K562 (cell line): ENCODE measurements at regions not wholly inside any gene's neighbourhood (a gene's known extent, or its start where the extent isn't known, plus 50 kb on each side); places are given as distances from the start of the nearest gene placed in this dataset.

Experiments used
- ATAC-seq: fragments of 200-7000 bp; cut with Tn5 transposase; 3 replicates; pipeline ENCODE4 v1.9.1; 2020; ENCODE audit warnings: moderate library complexity
- BruUV-seq: library from RNA; stranded (reverse); fragments of 400-500 nt; replicated peaks from 2 replicates; lab custom pipeline; 2021; lab: Mats Ljungman, UMichigan
- CTCF ChIA-PET: fragments of 300-600 bp; formaldehyde crosslinking; extraction: SDS; loops from one replicate; lab custom pipeline; 2021; ENCODE audit warnings: low intra/inter-chr PET ratio; lab: Yijun Ruan, JAX
- POLR2A ChIA-PET: fragments of 300-600, 350-650 bp; sonication (Branson Sonifier 250); formaldehyde crosslinking; extraction: SDS; loops from one replicate; lab custom pipeline; 2021; ENCODE audit warnings: antibody characterized with exemption, inconsistent platforms; lab: Yijun Ruan, JAX
- DNase-seq, 4 experiments: peaks; one replicate each; pipeline versions ENCODE4 v3.0.0 to v3.0.0-alpha.2; 2011 to 2018; ENCODE audit warnings: low spot score in 3 of 4, mixed read lengths in 3 of 4; ENCODE audit errors: extremely low read depth in 1 of 4
- FAIRE-seq: peaks from 2 replicates; lab custom pipeline; 2011; peaks lifted over from hg19 to GRCh38; lab: Jason Lieb, UNC
- H2AFZ ChIP-seq: 2 replicates; pipeline ENCODE4 v1.6.0; 2011; ENCODE audit warnings: low read depth, low read length, control low read depth, inconsistent platforms
- H3K27ac ChIP-seq: fragments of 200-600 bp; 3 replicates; pipeline ENCODE4 v1.8.0; 2011; ENCODE audit warnings: low read depth, mild to moderate bottlenecking, control low read depth, inconsistent platforms, low read length, moderate library complexity, mixed read lengths; ENCODE audit errors: extremely low read depth
- H3K27me3 ChIP-seq, 2 experiments: fragments of 300-600 bp in 1 of 2; 2 replicates in 1 of 2; 3 replicates in 1 of 2; pipeline versions ENCODE4 v1.6.0 to v1.8.0; 2011; ENCODE audit warnings: inconsistent platforms in 2 of 2, low read length in 2 of 2, mild to moderate bottlenecking in 1 of 2, mixed read lengths in 1 of 2, moderate library complexity in 1 of 2; ENCODE audit not compliant: control insufficient read depth in 2 of 2, insufficient read depth in 2 of 2
- H3K36me3 ChIP-seq: fragments of 300-600 bp; 3 replicates; pipeline ENCODE4 v1.8.0; 2011; ENCODE audit warnings: mild to moderate bottlenecking, low read length, inconsistent platforms; ENCODE audit not compliant: control insufficient read depth, insufficient read depth
- H3K4me1 ChIP-seq, 2 experiments: fragments of 200-600 bp in 1 of 2; replicated peaks in 1 of 2; 2 replicates in 1 of 2; 3 replicates in 1 of 2; pipeline versions ENCODE4 v1.5.1 to v1.8.0; 2011; ENCODE audit warnings: inconsistent platforms in 2 of 2, low read length in 2 of 2, mild to moderate bottlenecking in 1 of 2, mixed read lengths in 1 of 2, moderate library complexity in 1 of 2; ENCODE audit not compliant: control insufficient read depth in 2 of 2, insufficient read depth in 2 of 2
- H3K4me2 ChIP-seq: 2 replicates; pipeline ENCODE4 v1.6.1; 2011; ENCODE audit warnings: low read length, control low read depth, inconsistent platforms, mixed read lengths; ENCODE audit not compliant: insufficient read depth
- H3K4me3 ChIP-seq: fragments of 200-600 bp; sonication (generic), shearing (Covaris generic); 2 replicates; pipeline ENCODE4 v1.5.1; 2016; ENCODE audit warnings: control low read depth, inconsistent platforms
- H3K79me2 ChIP-seq: fragments of 200-600 bp; 3 replicates; pipeline ENCODE4 v1.8.0; 2011; ENCODE audit warnings: low read length, inconsistent platforms; ENCODE audit not compliant: control insufficient read depth, insufficient read depth
- H3K9ac ChIP-seq, 2 experiments: 2 replicates each; pipeline versions ENCODE4 v1.6.0 to v1.6.1; 2011; ENCODE audit warnings: low read depth in 2 of 2, low read length in 2 of 2, control low read depth in 1 of 2, inconsistent platforms in 1 of 2, mild to moderate bottlenecking in 1 of 2, mixed read lengths in 1 of 2; ENCODE audit not compliant: insufficient read depth in 1 of 2
- H3K9me1 ChIP-seq: one replicate; pipeline ENCODE4 v1.6.0; 2011; ENCODE audit warnings: inconsistent platforms, mild to moderate bottlenecking, low read length, moderate library complexity; ENCODE audit not compliant: control insufficient read depth, insufficient read depth
- H3K9me3 ChIP-seq: replicated peaks from 2 replicates; pipeline ENCODE4 v1.5.1; 2011; ENCODE audit warnings: low read depth, low read length, inconsistent platforms; ENCODE audit not compliant: control insufficient read depth, insufficient read depth
- H4K20me1 ChIP-seq: replicated peaks from 2 replicates; pipeline ENCODE4 v1.6.1; 2011; ENCODE audit warnings: low read length, inconsistent platforms, mixed read lengths; ENCODE audit not compliant: control insufficient read depth, insufficient read depth
- CHAMP1 ChIP-seq: fragments of 450-650 bp; IDR thresholded peaks from 2 replicates; pipeline ENCODE4 v1.6.1; 2016; ENCODE audit warnings: mild to moderate bottlenecking
- PBX2 ChIP-seq, 2 experiments: IDR thresholded peaks in 1 of 2; conservative IDR thresholded peaks in 1 of 2; 2 replicates each; pipeline ENCODE4 v1.6.1; 2016; ENCODE audit warnings: low read depth in 2 of 2, mild to moderate bottlenecking in 1 of 2, missing compliant biosample characterization in 1 of 2, missing genetic modification characterization in 1 of 2, moderate library complexity in 1 of 2
- RBFOX2 ChIP-seq: fragments of 200-400 bp; formaldehyde crosslinking; IDR thresholded peaks from 2 replicates; pipeline ENCODE4 v1.6.1; 2017; ENCODE audit warnings: low read depth, mild to moderate bottlenecking, low read length, moderate library complexity
- SP1 ChIP-seq: sonication (generic); formaldehyde crosslinking; IDR thresholded peaks from 2 replicates; pipeline ENCODE4 v1.8.1; 2022; ENCODE audit warnings: mild to moderate bottlenecking, missing genetic modification reagents
- TRIM24 ChIP-seq, 2 experiments: fragments of 450-650 bp; IDR thresholded peaks; 2 replicates each; pipeline ENCODE4 v1.6.1; 2016
- ZKSCAN8 ChIP-seq: fragments of 200-800 bp; sonication (Bioruptor generic); IDR thresholded peaks from 2 replicates; pipeline ENCODE4 v1.6.1; 2016; ENCODE audit warnings: missing genetic modification characterization, missing compliant biosample characterization
- ZNF347 ChIP-seq: fragments of 450-650 bp; formaldehyde crosslinking; IDR thresholded peaks from 2 replicates; pipeline ENCODE4 v1.4.0; 2020; ENCODE audit warnings: low read depth, mild to moderate bottlenecking, moderate library complexity
- WGBS: fragments of 100-300 bp; shearing (Covaris generic); methylation state at CpG from one replicate; pipeline ENCODE4 v1.1.6; 2016; ENCODE audit warnings: low coverage, mixed read lengths; ENCODE audit not compliant: insufficient coverage; ENCODE audit errors: missing lambda C conversion rate; 5-methylcytosine and 5-hydroxymethylcytosine counted together
- in situ Hi-C: fragments of 300-500 bp; cut with MboI; formaldehyde crosslinking; loops from 4 replicates; pipeline ENCODE4 v1.15.0; 2018; ENCODE audit warnings: inconsistent platforms, mixed read lengths
- intact Hi-C: fragments of 100-400 bp; cut with micrococcal nuclease; formaldehyde crosslinking; loops from 2 replicates; pipeline ENCODE4 v1.14.2; 2022

- POLR2A ChIA-PET, result no interaction called here
Observed at GRCh38 chr6:96685702-96686101, 122.8 kb downstream of the FHL5 start.

More at GRCh38 chr6:96685702-96686101, 122.8 kb downstream of the FHL5 start:
- Histone ChIP-seq H3K4me2 (no peak overlapping the region), H2AFZ (no peak overlapping the region), H3K27me3 (no peaks in the 10 kb centered on the region), H3K79me2 (no peaks in the 10 kb centered on the region), H3K9me3 (no peaks in the 10 kb centered on the region), H3K27ac (no peak overlapping the region), H3K9ac (no peak overlapping the region), H3K4me1 (no peaks in the 10 kb centered on the region), H3K9me1 (no peaks in the 10 kb centered on the region), H3K4me3 (no peak overlapping the region), H4K20me1 (no peaks in the 10 kb centered on the region), H3K36me3 (no peaks in the 10 kb centered on the region)
- ATAC-seq, result no peak
- no peak for FAIRE-seq
- CTCF ChIA-PET, result no interaction called here
- no peak for DNase-seq
- 0% methylated on average over 2 of the region's 2 CpGs for WGBS
- intact Hi-C loops, result no loop called here
- in situ Hi-C loops, result no loop called here
- BruUV-seq, result no TSS peak
- TF ChIP-seq SP1 (CRISPR knock-in tag) (no peak), ZKSCAN8 (no peak), PBX2 (CRISPR knock-in tag; IDR thresholded peaks at IDR 0.05; ENCODE audit: low read depth) (no peak), PBX2 (tag; conservative IDR thresholded peaks at IDR 0.05; ENCODE audit: low read depth) (no peak), ZNF347 (CRISPR knock-in tag) (no peak), RBFOX2 (no peak), CHAMP1 (no peak), TRIM24 (IDR thresholded peaks at IDR 0.05) (no peak)
